C4-2B (cell line): ENCODE measurements at regions not wholly inside any gene's neighbourhood (a gene's known extent, or its start where the extent isn't known, plus 50 kb on each side); places are given as distances from the start of the nearest gene placed in this dataset.

Experiments
- ZFX ChIP-seq: fragments of 450-650 bp; IDR thresholded peaks from 2 replicates; pipeline ENCODE4 v1.6.1; 2017
- TF ChIP-seq, protein P1 (sequence below): fragments of 450-650 bp; conservative IDR thresholded peaks from 2 replicates; pipeline ENCODE4 v1.5.1; 2017; ENCODE audit warnings: mild to moderate bottlenecking

DNA sequence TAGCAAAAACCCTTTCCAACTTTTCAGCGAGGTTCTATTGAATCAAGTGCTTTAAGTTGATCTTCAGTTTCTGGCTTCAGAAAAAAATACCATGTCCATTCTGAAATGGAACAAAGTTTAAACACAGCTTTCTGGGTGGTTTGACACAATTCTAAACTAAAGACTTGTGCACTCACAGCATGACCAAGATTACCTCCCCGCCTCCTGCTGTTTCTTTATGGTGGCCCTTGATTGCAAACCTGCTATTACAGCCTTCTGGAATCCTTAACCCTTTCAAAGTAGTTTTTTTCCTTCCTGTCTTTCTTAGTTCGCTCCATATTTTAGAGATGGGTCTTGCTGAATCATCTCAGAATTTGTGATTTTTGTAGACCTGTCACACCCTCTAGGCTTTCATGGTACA, 135.9 kb upstream of the FBN2 start:
- TF ChIP-seq, protein P1, sequence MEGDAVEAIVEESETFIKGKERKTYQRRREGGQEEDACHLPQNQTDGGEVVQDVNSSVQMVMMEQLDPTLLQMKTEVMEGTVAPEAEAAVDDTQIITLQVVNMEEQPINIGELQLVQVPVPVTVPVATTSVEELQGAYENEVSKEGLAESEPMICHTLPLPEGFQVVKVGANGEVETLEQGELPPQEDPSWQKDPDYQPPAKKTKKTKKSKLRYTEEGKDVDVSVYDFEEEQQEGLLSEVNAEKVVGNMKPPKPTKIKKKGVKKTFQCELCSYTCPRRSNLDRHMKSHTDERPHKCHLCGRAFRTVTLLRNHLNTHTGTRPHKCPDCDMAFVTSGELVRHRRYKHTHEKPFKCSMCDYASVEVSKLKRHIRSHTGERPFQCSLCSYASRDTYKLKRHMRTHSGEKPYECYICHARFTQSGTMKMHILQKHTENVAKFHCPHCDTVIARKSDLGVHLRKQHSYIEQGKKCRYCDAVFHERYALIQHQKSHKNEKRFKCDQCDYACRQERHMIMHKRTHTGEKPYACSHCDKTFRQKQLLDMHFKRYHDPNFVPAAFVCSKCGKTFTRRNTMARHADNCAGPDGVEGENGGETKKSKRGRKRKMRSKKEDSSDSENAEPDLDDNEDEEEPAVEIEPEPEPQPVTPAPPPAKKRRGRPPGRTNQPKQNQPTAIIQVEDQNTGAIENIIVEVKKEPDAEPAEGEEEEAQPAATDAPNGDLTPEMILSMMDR: no peak
- TF ChIP-seq ZFX: no peak
